ENCODE measurements at regions not wholly inside any gene's neighbourhood (a gene's known extent, or its start where the extent isn't known, plus 50 kb on each side); places are given as distances from the start of the nearest gene placed in this dataset.

GRCh38 chr2:34423301-34423700, 824.2 kb upstream of the FAM98A start:
- no peaks in the 10 kb centered on the region for H3K27me3 ChIP-seq
- ATAC-seq = no peak
- no peak overlapping the region for H3K4me3 ChIP-seq
- H3K27ac ChIP-seq = no peak overlapping the region
- no peaks in the 10 kb centered on the region for H3K4me1 ChIP-seq
- no peaks in the 10 kb centered on the region for H3K9me3 ChIP-seq
- TF ChIP-seq CTCF (IDR thresholded peaks at IDR 0.05) = no peak
- intact Hi-C loops (cut with DNase I) = no loop called here
- no peaks in the 10 kb centered on the region for H3K36me3 ChIP-seq
- FAIRE-seq = no peak
- WGBS, 2 donors = 96 to 97% methylated on average over 2 of the region's 2 CpGs
- no peak for DNase-seq

- H3K4me3 ChIP-seq = no peak overlapping the region
- no peak for TF ChIP-seq CTCF (IDR thresholded peaks at IDR 0.05)
- no peaks in the 10 kb centered on the region for H3K36me3 ChIP-seq
- H3K4me1 ChIP-seq = no peaks in the 10 kb centered on the region
- intact Hi-C loops (cut with DNase I) = no loop called here
- DNase-seq = no peak
- no peak for FAIRE-seq
- no peaks in the 10 kb centered on the region for H3K27me3 ChIP-seq
- H3K9me3 ChIP-seq = no peaks in the 10 kb centered on the region
- no peak overlapping the region for H3K27ac ChIP-seq
- no peak for ATAC-seq
Measured at GRCh38 chr2:34419856-34420255, 820.8 kb upstream of the FAM98A start.

- Histone ChIP-seq H3K4me1 (no peaks in the 10 kb centered on the region), H3K27me3 (no peaks in the 10 kb centered on the region), H3K27ac (no peak overlapping the region), H3K4me3 (no peak overlapping the region), H3K36me3 (no peaks in the 10 kb centered on the region), H3K9me3 (no peaks in the 10 kb centered on the region)
- DNase-seq = no peak
- FAIRE-seq = no peak
- intact Hi-C loops (cut with DNase I) = no loop called here
- 37 to 41% methylated on average over 2 of the region's 2 CpGs for WGBS, 2 donors
- peak in 1 of 4 donors; percentile 20 for ATAC-seq
- no peak for TF ChIP-seq CTCF (IDR thresholded peaks at IDR 0.05)
Measured at GRCh38 chr2:34416856-34417255, 817.8 kb upstream of the FAM98A start.

- ATAC-seq (no peak), FAIRE-seq (no peak), DNase-seq (no peak)
- H3K27ac ChIP-seq = no peak overlapping the region
- H3K36me3 ChIP-seq = no peaks in the 10 kb centered on the region
- 43 to 54% methylated on average over 4 of the region's 4 CpGs for WGBS, 2 donors
- TF ChIP-seq CTCF (IDR thresholded peaks at IDR 0.05) = no peak
- no peak overlapping the region for H3K4me3 ChIP-seq
- H3K9me3 ChIP-seq = no peaks in the 10 kb centered on the region
- intact Hi-C loops (cut with DNase I) = no loop called here
- no peaks in the 10 kb centered on the region for H3K27me3 ChIP-seq
- H3K4me1 ChIP-seq = no peaks in the 10 kb centered on the region
Measured at GRCh38 chr2:34414856-34415255, 815.8 kb upstream of the FAM98A start.

- intact Hi-C loops (cut with DNase I) = no loop called here
- Histone ChIP-seq H3K36me3 (no peaks in the 10 kb centered on the region), H3K27me3 (no peaks in the 10 kb centered on the region), H3K9me3 (no peaks in the 10 kb centered on the region), H3K4me3 (no peak overlapping the region), H3K27ac (no peak overlapping the region), H3K4me1 (no peaks in the 10 kb centered on the region)
- DNase-seq = no peak
- no peak for FAIRE-seq
- no peak for TF ChIP-seq CTCF (IDR thresholded peaks at IDR 0.05)
- no peak for ATAC-seq
- WGBS, 2 donors = 78 to 88% methylated on average over 4 of the region's 4 CpGs
Measured at GRCh38 chr2:34408100-34408499, 809.0 kb upstream of the FAM98A start.
